Dedifferentiated amniotic fluid mesenchymal stem cell (primary cell): ENCODE measurements at regions not wholly inside any gene's neighbourhood (a gene's known extent, or its start where the extent isn't known, plus 50 kb on each side); places are given as distances from the start of the nearest gene placed in this dataset.
A peak's percentile ranks its signal among the peaks of the same experiment; 100 is the strongest.

Experiments used
- DNase-seq: peaks from one replicate; pipeline ENCODE4 v3.0.0-alpha.2; 2016; ENCODE audit errors: extremely low spot score

DNA sequence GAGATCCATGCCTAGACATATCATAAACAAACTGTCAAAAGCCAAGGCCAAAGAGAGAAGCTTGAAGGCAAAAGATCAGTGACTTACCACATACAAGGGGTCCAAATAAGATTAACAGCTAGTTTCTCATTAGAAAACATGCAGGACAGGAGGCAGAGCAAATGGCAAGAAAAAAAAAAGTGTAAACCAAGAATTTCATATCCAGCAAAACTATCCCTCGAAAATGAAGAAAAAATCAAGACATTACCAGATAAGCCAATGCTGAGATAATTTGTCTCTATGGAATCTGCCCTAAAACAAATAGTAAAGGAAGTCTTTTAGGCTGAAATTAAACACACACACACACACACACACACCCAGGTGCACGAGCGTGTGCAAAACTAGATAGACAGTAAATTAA is 99.6 kb upstream of the NSMCE3 start:
- DNase-seq, result no peak

GRCh38 chr15:29364426-29365078 is 94.9 kb upstream of the NSMCE3 start:
- peak; percentile 44 for DNase-seq

DNA sequence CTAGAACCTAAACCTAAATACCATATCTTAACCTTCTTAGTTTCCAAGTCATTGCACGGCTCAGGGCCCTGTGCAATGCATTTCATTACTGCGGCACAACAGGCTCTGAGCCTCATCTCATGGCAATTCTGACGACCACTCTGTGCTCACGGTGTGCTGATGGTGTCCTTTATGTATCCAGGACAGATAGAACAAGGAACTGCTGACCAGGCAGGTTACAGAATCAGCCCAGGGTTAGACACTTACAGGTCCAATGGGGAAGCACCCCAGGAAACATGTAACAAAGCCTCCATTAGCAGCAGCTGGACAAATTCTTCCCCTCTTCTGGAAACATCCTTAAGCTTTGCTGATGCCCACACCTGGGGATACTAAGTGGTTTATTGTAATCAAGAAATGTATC is 91.9 kb upstream of the NSMCE3 start:
- no peak for DNase-seq

DNA sequence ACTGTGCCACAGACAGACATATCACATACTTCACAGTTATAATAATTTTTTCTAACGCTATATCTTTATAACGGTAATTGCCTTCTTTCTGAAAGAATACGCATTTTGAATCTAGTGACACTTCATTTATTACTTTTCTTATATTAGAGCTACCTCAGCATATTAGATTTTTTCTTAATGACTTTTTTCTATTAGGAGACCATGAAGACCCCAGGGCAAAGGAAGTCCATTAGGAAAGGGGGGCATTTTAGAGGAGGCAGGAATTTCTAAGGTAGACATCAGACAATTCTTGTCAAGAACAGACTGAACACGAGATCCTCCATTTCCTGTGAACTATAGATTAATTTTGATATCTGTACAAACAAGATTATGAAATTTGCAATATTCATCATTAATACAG is 90.5 kb upstream of the NSMCE3 start:
- DNase-seq, result no peak

GRCh38 chr15:29356786-29357185 is 87.2 kb upstream of the NSMCE3 start:
- no peak for DNase-seq

DNA sequence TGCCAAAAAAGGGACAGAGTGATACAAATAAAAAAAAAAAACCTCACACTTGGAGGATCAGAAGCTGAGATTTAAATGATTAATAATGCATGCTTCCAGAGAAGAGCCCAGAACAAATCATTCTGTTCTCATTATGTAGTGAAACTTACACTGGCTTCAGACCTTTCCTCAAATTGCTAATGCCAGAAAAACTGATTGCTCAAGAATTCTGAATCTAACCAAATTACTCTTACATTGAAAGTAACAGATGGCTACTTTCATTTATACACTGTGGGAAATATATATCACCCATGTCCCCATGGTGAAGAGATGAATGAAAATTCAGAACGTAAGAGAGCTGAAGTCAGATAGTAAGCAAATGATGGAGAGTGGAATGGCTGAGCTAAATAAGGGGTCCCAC is 85.9 kb upstream of the NSMCE3 start:
- no peak for DNase-seq

DNA sequence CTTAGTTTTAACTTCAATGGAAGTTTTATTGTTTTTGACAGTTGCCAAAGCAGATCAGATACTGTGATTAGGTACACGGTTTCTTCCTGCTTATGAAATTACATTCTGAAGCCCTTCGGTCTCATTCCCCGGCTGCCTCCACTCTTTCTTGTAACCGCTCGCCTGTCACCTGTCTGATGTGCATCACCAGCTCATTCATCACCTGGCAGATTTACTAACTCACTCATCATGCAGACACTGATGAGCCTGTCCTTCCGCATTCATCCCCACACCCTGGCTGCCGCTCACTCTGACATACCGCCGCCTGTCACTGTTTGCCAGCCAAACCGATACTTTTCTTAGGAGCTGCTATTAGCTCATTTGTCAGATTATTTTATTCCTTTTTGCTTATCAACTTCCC is 82.8 kb upstream of the NSMCE3 start:
- no peak for DNase-seq

GRCh38 chr15:29349196-29349595 is 79.6 kb upstream of the NSMCE3 start:
- DNase-seq, result no peak

DNA sequence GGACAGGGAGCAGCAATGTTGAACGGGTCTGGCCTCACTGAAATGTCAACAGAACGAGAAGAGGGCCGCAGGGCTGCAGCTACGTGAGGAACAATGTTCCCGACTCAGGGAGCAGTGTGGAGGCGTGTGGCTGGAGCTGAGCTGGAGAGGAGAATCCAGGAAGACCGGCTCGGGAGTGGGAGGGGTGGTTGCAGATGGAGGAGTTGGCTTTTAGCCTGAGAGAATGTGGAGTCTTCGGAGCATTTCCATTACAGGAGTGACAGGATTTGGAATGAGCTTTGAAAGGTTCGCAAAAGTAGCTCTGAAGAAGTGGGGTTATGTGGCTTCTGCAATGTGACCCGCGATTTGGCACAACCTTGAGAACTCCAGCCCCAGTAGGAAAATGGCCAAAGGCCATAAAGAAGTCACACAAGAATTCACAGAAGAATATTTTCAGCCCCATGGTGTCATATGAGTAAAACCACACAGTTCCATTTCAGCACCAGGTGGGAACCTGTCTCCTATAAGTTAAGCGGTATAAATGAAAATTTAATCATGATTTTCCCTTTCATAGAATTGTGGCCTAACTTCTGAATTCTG is 78.8 kb upstream of the NSMCE3 start:
- DNase-seq, result no peak

DNA sequence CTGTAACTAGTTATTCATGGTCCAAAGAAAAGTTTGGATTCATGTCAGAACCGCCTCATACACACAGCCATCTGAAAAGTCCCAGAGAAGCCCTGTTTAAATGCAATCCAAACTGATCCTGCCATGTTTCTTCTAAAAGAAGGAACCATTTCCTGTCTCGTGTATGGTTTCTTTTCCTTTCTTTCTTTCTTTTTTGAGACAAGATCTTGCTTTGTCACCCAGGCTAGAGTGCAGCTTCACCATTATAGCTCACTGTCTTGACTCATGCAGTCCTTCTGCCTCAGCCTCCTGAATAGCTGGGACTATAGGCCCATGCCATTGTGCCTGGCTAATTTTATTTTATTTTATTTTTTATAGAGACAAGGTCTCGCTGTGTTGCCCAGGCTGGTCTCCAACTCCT is 77.4 kb upstream of the NSMCE3 start:
- DNase-seq, result no peak

GRCh38 chr15:29345549-29346525 is 76.2 kb upstream of the NSMCE3 start:
- DNase-seq, result no peak

- DNase-seq, result no peak
These were observed 74.9 kb upstream of the NSMCE3 start for GRCh38 chr15:29344474-29344873.

- DNase-seq, result no peak
These were observed 73.6 kb upstream of the NSMCE3 start for GRCh38 chr15:29343229-29343628.

DNA sequence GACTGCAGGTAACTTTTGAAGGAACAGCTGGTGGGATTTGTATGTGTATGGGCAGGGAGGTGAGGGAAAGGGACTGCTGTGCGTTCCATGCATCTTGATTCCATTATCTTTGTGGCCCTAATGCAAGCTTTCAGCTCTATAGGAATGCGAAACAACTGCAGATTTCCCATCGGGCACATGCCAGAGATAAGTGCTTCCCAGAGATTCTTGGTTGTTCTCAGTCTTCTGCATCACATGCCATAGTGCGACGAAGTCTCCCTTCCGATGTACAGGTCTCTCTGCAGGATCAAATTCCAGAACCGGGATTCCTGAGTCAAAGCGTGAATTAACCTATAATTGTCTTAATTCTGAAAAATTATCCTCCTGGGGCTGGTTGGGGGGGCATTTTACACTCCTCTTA is 72.6 kb upstream of the NSMCE3 start:
- no peak for DNase-seq

- peak; percentile 24 for DNase-seq
These were observed 67.7 kb upstream of the NSMCE3 start for GRCh38 chr15:29337156-29337959.

GRCh38 chr15:29334544-29334943 is 64.9 kb upstream of the NSMCE3 start:
- no peak for DNase-seq

GRCh38 chr15:29333261-29333660 is 63.6 kb upstream of the NSMCE3 start:
- DNase-seq, result no peak

- DNase-seq, result no peak
These were observed 62.0 kb upstream of the NSMCE3 start for GRCh38 chr15:29331669-29332068.

DNA sequence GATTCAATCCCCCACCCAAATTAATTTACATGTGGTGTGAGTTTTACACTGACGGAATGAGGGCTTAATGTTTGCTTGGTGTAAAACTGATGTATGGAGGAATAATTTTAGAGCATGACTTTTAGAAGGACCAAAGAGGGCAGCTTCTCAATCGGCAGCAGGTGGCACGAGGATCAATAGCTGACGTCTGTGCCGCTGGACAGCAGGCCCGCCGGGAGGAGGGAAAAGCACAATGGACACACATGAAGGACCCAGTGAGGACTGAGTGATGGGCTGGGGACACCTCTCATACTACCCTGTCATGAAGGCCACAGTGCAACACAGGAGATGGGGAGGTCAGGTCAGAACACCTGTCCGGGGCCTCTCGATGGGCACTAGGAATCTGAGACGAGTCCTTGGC is 61.4 kb upstream of the NSMCE3 start:
- no peak for DNase-seq

DNA sequence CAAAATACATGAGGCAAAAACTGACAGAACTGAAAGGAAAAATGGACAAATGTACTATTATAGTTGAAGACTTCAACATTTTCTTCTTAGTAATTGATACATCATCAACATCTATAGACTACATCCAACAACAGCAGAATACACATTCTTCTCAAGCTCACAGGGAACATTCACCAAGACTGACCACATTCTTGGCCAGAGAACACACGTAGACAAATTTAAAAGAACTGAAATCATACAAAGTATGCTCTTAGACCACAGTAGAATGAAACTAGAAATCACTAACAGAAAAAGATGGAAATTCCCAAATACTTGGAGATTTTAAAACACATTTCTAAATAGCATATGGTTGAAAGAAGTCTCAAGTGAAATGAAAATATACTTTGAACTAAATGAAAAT is 55.1 kb upstream of the NSMCE3 start:
- DNase-seq, result no peak

- DNase-seq, result no peak
These were observed 53.9 kb upstream of the NSMCE3 start for GRCh38 chr15:29323557-29323956.

GRCh38 chr15:29322415-29322814 is 52.8 kb upstream of the NSMCE3 start:
- DNase-seq, result no peak
